Muscle of leg (tissue), 3 donors: ENCODE measurements at regions not wholly inside any gene's neighbourhood (a gene's known extent, or its start where the extent isn't known, plus 50 kb on each side); places are given as distances from the start of the nearest gene placed in this dataset.

Experiments
- DNase-seq: peaks from one replicate; pipeline ENCODE4 v3.0.0; 2013
- H3K27ac ChIP-seq: one replicate; pipeline ENCODE4 v1.5.1; 2013; ENCODE audit warnings: mild to moderate bottlenecking, low read length, control low read depth
- H3K27me3 ChIP-seq: one replicate; pipeline ENCODE4 v1.6.1; 2013; ENCODE audit warnings: low read length; ENCODE audit not compliant: control insufficient read depth, insufficient read depth
- H3K36me3 ChIP-seq: one replicate; pipeline ENCODE4 v1.6.1; 2013; ENCODE audit warnings: low read length; ENCODE audit not compliant: control insufficient read depth, insufficient read depth
- H3K4me1 ChIP-seq: one replicate; pipeline ENCODE4 v1.6.1; 2013; ENCODE audit warnings: low read length; ENCODE audit not compliant: control insufficient read depth, insufficient read depth
- H3K4me3 ChIP-seq: one replicate; pipeline ENCODE4 v1.5.1; 2013; ENCODE audit warnings: low read length, control low read depth
- H3K9me3 ChIP-seq: replicated peaks from 2 replicates; pipeline ENCODE4 v1.6.1; 2013; ENCODE audit warnings: low read depth, low read length; ENCODE audit not compliant: control insufficient read depth
- WGBS: methylation state at CpG from one replicate; pipeline ENCODE4 v1.1.5; 2013; ENCODE audit warnings: missing lambda C conversion rate; ENCODE audit not compliant: insufficient coverage; 5-methylcytosine and 5-hydroxymethylcytosine counted together

- no peaks in the 10 kb centered on the region for H3K36me3 ChIP-seq
- no peak overlapping the region for H3K4me3 ChIP-seq
- no peaks in the 10 kb centered on the region for H3K9me3 ChIP-seq
- no peak overlapping the region for H3K27ac ChIP-seq
- no peaks in the 10 kb centered on the region for H3K27me3 ChIP-seq
- DNase-seq, result peak; percentile 41
- 64% methylated on average over 10 of the region's 10 CpGs for WGBS
- no peaks in the 10 kb centered on the region for H3K4me1 ChIP-seq
Measured at GRCh38 chr2:16407358-16407757, 258.3 kb downstream of the CYRIA start.

GRCh38 chr2:16406496-16407289 is 258.9 kb downstream of the CYRIA start:
- Histone ChIP-seq H3K36me3 (no peaks in the 10 kb centered on the region), H3K4me3 (no peak overlapping the region), H3K27me3 (no peaks in the 10 kb centered on the region), H3K27ac (no peak overlapping the region), H3K9me3 (no peaks in the 10 kb centered on the region), H3K4me1 (no peaks in the 10 kb centered on the region)
- WGBS, result 58% methylated on average over 4 of the region's 7 CpGs
- peak; percentile 37 for DNase-seq

GRCh38 chr2:16405551-16405950 is 260.1 kb downstream of the CYRIA start:
- H3K9me3 ChIP-seq, result no peaks in the 10 kb centered on the region
- WGBS, result no CpG with 5 or more reads among the region's 3 CpGs
- no peaks in the 10 kb centered on the region for H3K27me3 ChIP-seq
- H3K4me1 ChIP-seq, result no peaks in the 10 kb centered on the region
- H3K4me3 ChIP-seq, result no peak overlapping the region
- H3K27ac ChIP-seq, result no peak overlapping the region
- no peaks in the 10 kb centered on the region for H3K36me3 ChIP-seq
- DNase-seq, result no peak

- no peaks in the 10 kb centered on the region for H3K27me3 ChIP-seq
- H3K9me3 ChIP-seq, result no peaks in the 10 kb centered on the region
- H3K36me3 ChIP-seq, result no peaks in the 10 kb centered on the region
- DNase-seq, result no peak
- no peak overlapping the region for H3K27ac ChIP-seq
- 73% methylated on average over 3 of the region's 5 CpGs for WGBS
- H3K4me1 ChIP-seq, result no peaks in the 10 kb centered on the region
- H3K4me3 ChIP-seq, result no peak overlapping the region
Measured at GRCh38 chr2:16404551-16405300, 260.9 kb downstream of the CYRIA start.

GRCh38 chr2:16404146-16404545 is 261.5 kb downstream of the CYRIA start:
- H3K36me3 ChIP-seq, result no peaks in the 10 kb centered on the region
- H3K4me3 ChIP-seq, result no peak overlapping the region
- DNase-seq, result no peak
- no peaks in the 10 kb centered on the region for H3K4me1 ChIP-seq
- H3K27me3 ChIP-seq, result no peaks in the 10 kb centered on the region
- H3K9me3 ChIP-seq, result no peaks in the 10 kb centered on the region
- WGBS, result 40% methylated on average over 1 of the region's 3 CpGs
- no peak overlapping the region for H3K27ac ChIP-seq

GRCh38 chr2:16402891-16403290 is 262.7 kb downstream of the CYRIA start:
- no peak overlapping the region for H3K4me3 ChIP-seq
- H3K9me3 ChIP-seq, result no peaks in the 10 kb centered on the region
- H3K36me3 ChIP-seq, result no peaks in the 10 kb centered on the region
- no peaks in the 10 kb centered on the region for H3K27me3 ChIP-seq
- DNase-seq, result no peak
- H3K4me1 ChIP-seq, result no peaks in the 10 kb centered on the region
- WGBS, result 90% methylated on average over 3 of the region's 5 CpGs
- H3K27ac ChIP-seq, result no peak overlapping the region

GRCh38 chr2:16401761-16402300 is 263.8 kb downstream of the CYRIA start:
- Histone ChIP-seq H3K36me3 (no peaks in the 10 kb centered on the region), H3K4me1 (no peaks in the 10 kb centered on the region), H3K27me3 (no peaks in the 10 kb centered on the region), H3K4me3 (no peak overlapping the region), H3K9me3 (no peaks in the 10 kb centered on the region), H3K27ac (no peak overlapping the region)
- 61% methylated on average over 4 of the region's 7 CpGs for WGBS
- DNase-seq, result no peak

- Histone ChIP-seq H3K27me3 (no peaks in the 10 kb centered on the region), H3K4me1 (no peaks in the 10 kb centered on the region), H3K9me3 (no peaks in the 10 kb centered on the region), H3K27ac (no peak overlapping the region), H3K4me3 (no peak overlapping the region), H3K36me3 (no peaks in the 10 kb centered on the region)
- 27% methylated on average over 4 of the region's 7 CpGs for WGBS
- no peak for DNase-seq
Measured at GRCh38 chr2:16400127-16400623, 265.5 kb downstream of the CYRIA start.

- WGBS, result 75% methylated on average over 1 of the region's 2 CpGs
- Histone ChIP-seq H3K27ac (no peak overlapping the region), H3K4me3 (no peak overlapping the region), H3K27me3 (no peaks in the 10 kb centered on the region), H3K36me3 (no peaks in the 10 kb centered on the region), H3K4me1 (peaks cover 6% of the 10 kb centered on the region), H3K9me3 (no peaks in the 10 kb centered on the region)
- no peak for DNase-seq
Measured at GRCh38 chr2:16398486-16399043, 267.1 kb downstream of the CYRIA start.
